GM19025 (cell line): ENCODE measurements at regions not wholly inside any gene's neighbourhood (a gene's known extent, or its start where the extent isn't known, plus 50 kb on each side); places are given as distances from the start of the nearest gene placed in this dataset.

Experiments
- ATAC-seq: cut with Tn5 transposase; IDR thresholded peaks from one replicate; pipeline ENCODE4 v1.9.1; 2021; ENCODE audit warnings: mild to moderate bottlenecking, low read depth, moderate library complexity; ENCODE audit not compliant: unreplicated experiment

GRCh38 chr12:132395908-132396305, 66.5 kb upstream of the GALNT9 start:
- no peak for ATAC-seq

DNA sequence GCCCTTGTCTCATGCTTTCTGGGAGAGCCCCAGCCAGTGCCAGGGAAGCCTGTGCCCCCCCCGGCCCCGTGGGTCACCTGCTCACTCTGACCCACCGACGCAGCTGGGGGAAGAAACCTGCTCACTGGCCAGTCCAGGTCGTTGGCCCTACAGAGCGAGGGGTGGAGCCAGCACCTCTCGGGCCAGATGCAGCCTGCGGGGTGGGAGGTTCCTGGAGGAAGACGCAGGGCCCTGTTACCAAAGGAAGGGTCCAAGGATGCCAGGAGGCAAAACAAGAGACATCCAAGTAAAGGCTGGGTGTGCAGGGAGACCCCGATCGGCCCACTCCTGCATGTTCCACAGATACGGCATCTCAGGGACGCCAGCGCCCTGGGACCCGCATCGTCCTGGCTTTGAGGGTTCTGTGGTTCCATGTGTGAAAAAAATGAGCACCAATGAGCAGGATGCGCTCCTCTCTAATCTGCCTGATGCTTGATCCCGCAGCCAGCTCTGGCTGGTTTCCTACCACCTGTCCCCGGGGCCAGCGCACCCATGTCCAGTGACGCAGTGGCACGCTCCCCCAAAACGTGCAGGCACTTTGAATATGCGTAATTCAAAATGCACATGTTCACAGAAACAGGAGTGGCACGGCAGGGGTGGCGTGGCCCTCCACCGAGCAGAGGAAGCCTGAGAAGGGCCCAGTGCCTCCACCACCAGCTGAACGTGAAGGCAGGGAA, 66.0 kb upstream of the GALNT9 start:
- ATAC-seq, result no peak

- ATAC-seq, result no peak
These were observed 64.9 kb upstream of the GALNT9 start for GRCh38 chr12:132393991-132394949.

DNA sequence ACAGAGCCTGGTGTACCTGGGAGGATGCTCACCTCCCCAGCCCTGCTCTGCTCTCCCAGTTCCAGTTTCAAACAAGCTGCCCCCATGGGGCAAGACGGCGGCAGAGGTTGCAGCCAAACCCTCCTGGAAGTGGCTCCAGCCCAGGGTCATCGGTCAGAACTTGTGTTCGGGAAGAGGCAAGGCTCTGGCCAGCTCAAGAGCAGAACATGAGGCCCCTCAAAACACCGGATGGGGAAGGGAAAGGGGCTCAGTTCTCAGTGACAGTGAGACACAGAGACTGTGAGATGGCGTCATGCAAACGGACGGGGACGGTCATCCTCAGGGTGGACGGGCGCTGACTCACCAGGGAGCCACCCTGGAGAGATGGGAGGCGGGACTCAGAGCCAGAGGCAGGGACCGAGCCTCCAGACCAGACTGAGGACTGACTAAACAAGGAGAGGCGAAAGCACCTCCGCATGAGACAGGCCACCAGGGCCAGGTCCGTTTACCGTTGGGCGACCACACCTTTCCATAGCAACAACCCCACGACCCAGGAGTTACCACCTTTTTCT, 63.9 kb upstream of the GALNT9 start:
- no peak for ATAC-seq

- no peak for ATAC-seq
These were observed 63.2 kb upstream of the GALNT9 start for GRCh38 chr12:132392389-132393244.

DNA sequence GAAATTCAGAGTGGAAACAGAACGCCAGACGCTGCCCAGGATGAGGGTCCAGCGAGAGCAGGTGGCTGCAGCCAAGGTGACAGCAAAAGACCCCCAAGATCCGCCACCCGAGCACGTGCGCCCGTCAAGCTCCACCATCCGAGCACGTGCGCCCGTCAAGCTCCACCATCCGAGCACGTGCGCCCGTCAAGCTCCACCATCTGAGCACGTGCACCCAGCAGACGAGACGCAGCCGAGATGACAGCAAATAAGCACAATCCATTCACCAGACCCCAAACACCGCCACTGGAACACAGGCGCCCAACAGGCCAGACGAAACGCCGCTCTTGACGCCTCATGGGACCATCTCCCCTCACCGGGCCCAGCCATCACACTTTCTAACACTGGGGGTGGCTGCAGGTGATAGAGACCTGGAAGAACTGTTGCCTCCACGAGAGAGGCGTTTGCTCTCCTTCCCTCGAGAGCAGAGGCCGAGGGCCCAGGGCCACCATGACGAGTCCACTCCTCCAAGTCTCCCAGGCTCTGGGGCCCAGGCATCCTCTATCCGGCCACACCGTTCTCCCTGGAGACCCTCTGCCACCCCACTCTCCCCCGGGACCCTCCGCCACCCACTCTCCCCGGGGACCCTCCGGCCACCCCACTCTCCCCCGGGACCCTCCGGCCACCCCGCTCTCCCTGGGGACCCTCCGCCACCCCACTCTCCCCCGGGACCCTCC, 62.1 kb upstream of the GALNT9 start:
- no peak for ATAC-seq

DNA sequence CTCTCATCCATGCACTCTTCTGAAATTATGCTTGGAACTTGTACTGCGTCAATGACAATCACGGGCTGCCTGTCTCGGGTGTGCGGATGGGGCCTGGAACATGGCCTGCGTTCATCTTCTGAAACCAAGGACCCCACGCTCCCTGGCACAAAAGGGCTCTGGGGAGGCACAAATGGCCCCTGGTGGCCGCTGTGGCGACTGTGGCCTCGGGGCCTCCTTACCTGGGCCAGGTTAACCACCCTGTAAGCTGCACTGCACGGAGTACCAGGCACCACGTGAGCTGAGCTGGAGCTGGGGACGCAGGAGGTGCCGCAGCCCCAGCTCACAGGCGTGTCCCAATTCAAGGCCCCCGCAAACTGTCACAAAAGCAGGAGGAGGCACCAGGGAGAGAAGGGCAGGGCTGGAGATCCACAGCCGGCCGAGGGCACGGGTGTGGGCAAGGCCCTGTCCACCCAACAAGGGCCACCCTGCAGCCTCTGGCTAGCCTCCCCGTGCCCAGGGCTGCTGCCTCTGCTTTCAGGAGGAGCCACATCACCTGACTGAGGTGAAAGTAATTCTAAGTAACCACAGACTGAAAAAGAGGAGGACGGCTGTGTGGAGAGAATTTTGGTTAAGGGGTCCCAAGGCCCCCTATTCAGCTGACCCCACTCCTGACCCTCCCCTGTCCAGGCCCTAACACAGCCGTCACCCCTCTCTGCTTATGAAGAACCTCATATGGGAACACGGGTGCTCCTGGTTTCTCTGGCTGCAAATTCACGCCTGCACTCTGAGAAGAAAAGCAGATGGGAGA, 61.1 kb upstream of the GALNT9 start:
- no peak for ATAC-seq

DNA sequence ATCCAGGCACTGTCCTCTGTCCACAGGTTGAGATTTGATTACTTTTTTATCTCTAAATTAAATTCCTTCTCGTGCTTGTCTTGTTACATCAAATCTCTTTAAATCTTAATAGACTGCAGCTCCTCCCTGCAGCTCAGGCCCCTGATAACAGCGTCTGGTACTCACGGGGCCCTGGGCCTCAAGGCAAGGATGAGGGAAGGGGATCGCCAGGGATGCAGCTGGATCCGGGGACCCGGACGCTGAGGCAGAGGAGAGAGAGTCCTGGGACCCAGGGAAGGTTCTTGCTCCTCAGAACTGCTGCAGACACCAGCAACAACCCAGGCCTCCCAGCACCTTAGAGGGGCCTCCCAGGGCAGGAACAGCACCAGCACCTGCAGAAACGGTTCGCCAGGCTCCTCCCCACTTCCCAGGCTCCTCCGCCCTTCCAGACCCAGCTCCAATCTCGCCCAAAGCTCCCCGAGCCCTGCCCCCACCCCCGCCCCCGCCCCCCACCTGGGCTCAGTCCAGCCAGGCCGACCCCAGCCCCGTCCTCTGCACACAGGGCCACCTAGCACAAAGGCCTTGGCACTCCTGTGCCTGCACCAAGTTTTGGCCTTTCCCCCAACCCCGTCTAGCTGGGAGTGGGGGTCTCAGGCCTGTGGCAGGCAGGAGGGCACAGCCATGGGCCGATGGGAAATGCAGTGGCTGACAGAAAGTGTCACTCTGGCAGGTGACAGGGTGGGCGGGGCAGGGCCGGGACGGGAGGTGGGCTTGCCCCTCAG, 60.3 kb upstream of the GALNT9 start:
- no peak for ATAC-seq

- no peak for ATAC-seq
These were observed 59.6 kb upstream of the GALNT9 start for GRCh38 chr12:132389026-132389425.

GRCh38 chr12:132388379-132389015, 59.1 kb upstream of the GALNT9 start:
- no peak for ATAC-seq

- ATAC-seq, result no peak
These were observed 57.6 kb upstream of the GALNT9 start for GRCh38 chr12:132386926-132387497.

DNA sequence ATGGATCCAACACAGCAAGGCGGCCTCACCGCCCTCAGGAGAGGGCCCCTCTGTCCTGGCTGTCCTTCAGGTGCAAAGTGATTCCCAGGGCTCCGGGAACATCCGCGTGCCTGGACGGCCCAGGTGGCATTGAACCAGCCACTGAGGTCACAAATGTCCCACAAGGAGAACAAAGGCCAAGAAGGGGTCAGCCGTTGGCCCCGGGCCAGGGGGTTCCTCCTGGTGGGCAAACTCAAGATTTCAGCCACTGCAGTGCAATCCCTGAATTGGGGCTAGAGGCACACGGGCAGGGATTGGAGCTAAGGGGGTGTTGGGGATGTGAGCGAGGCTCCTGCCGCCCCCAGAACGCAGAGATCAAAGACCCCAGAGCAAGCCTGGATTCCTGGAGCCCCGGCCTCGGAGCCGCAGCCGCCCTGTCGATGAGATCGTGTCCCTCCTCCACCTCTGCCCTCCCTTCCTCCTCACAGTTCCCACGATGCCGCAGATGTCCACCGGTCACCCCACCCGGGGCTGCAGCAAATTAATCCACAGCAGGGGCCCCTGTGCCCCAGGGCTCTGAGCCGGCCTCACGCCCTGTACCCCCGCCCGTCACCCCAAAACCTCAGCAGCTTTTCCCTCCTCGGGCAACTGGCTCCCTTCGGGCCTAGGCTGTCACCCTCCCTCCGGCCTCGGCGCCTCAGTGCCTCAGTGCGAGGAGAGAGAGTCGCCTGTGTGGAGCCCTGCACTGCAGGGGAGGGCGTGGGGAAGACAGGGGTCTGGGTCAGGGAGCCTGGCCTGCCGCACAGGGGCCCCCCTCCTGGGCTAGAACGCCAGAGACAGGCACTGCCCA, 56.7 kb upstream of the GALNT9 start:
- ATAC-seq, result no peak

DNA sequence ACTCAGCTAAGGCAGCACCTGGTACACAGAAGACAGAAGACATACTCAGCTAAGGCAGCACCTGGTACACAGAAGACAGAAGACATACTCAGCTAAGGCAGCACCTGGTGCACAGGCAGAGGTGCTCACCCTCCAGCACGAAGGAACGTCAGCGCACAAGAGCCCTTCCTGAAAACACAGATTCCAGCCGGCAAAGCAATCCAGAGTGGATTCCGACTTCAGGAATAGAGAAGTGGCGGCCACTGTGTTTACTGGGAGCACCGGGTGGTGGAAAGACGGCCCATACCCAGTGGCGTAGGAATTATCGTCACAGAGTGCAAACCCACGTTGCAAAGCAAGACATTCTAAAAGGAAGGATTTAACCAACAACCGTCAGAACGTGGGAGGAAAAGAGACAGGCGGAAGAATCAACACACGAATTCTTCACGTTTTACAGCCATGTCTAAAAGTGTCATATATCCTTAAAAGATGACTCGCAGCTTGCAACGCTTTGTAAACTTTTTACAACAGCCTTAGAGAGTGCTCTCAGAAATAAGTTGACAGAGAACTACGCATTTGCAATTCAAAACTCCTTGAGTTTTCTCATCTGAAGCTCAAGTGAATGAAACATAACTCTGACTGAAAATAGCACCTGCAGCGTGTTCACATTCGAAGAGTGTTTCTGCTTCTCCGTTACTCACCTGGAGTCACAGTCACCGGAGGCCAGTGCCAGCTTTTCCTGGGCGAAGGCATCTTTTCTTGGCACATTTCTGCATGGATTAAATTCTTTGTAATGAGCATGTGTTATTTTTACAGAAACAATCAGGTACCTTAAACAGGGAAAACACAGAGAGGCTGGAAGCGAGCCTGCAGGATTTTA, 55.8 kb upstream of the GALNT9 start:
- ATAC-seq, result no peak

DNA sequence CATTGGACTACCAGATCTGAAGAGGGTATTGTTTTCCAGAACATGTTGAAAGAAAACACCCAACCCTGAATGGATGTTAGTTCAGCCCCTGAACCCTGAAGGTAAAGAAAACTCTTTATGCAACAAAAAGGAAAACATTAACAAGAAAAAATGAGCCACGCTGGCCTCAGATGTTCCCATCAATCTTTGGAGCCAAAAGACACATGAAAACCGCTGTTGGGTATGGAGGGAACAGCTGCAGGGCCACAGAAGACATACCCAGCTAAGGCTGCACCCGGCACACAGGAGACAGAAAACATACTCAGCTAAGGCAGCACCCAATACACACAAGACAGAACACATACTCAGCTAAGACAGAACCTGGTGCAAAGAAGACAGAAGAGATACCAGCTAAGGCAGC, 51.3 kb upstream of the GALNT9 start:
- ATAC-seq, result no peak

GRCh38 chr12:132379996-132380395, 50.6 kb upstream of the GALNT9 start:
- ATAC-seq, result no peak

GRCh38 chr12:132379576-132379975, 50.2 kb upstream of the GALNT9 start:
- no peak for ATAC-seq
